Muscle of arm (tissue), 1 donor: ENCODE measurements at regions not wholly inside any gene's neighbourhood (a gene's known extent, or its start where the extent isn't known, plus 50 kb on each side); places are given as distances from the start of the nearest gene placed in this dataset.

Experiments used
- DNase-seq: peaks from one replicate; pipeline ENCODE4 v3.0.0-alpha.2; 2013

DNA sequence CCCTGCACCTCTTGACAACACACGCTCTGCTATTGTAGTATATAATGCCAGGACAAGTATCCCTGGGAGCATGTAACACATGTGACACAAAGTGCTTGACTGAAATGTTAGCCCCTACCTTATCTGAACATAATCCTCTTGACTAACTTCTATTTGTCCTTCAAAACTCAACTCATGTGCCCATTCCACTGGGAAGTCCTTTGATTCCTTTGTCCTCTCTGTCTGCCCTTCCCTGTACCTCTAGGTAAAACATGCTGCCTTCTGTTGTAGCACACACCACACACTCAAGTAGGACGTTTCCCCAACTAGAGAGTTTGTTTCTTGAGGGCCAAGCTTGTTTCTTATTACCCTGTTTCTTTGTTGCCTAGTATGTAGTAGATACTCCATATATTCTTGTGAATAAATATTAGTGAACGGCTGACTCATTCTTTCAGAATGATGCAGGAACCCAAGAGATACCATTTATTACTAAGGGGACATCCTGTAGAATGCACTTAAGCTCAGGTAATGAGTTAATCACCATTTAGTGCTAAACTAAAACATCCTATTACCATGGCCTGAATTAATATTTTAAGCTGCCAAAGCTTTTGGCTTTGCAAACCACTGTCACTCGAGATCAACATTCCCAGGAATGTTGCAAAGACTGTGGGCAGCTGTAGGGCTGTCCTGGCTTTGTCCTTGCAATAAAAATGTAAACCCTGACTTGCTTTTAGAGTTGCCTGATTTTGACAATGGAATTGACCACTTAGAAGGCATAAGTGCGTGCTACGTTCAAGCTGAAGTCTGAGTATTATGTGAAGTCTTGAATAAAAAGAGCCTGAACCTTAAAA is 313.4 kb downstream of the COG6 start:
- no peak for DNase-seq

DNA sequence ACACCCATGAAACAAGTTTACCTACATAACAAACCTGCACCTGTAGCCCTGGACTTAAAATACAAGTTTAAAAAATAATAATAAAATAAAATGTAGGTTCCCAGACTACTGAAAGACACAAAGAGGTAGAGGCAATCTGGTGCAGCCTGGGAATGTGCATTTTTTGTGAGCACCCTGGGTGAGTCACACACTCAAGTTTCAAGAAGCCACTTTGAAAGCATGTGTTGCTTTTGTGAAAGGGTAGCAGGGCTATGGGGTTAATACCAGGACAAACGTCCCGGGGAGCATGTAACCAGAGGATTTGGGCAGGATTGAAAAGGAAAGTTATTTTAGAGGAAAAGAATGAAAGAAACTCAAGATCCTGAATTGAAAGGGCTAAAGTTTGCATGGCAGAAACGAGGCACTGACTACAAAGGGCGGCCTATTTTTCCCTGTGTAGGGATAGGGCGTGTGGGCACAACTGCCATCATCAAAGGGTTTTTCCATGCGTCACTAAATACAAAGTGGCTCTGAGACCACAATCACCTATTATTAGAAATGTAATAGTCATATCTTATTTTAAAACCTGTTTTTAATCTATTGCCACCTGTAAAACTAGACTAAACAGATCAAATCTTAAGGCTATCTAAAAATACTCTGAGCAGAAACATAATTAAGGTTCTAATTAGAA is 314.9 kb downstream of the COG6 start:
- no peak for DNase-seq

DNA sequence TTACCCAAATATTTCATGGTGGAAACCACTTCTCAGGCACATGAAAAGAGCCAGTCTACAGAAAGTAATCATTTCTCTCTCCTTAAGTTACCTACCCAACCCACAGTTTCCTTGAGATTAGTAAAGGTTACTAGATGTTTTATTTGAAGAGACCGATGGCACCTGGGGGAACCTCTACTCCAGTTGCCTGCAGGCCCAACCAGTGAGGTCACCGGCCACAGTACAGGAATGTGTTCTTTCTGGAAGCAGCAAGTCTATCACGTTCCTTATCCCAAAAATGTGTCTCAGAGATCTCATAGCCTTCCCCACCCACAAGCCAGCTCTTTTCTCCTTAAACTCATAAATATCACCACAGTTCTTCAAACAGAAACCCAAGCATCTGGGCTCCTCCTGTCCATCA is 316.1 kb downstream of the COG6 start:
- DNase-seq = no peak

- DNase-seq = no peak
Observed at GRCh38 chr13:39976481-39976880, 321.0 kb downstream of the COG6 start.

DNA sequence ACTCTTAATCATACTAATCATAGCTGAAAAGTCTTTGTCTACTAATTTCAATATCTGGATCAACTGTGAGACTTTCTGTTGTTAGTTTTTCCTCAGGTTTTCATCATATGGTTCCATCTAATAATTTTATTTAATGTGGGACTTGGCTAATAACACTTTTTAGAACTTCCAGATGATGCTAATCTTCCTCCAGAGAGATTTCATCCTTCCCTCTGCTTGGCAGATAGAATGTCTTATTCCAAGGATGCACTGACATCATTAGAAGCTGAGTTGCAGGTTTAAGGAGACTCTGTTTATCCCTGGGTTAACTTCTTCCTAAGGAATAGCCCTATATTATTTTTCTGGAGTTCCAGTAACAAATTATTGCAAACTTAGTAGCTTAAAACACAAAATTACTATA is 325.6 kb downstream of the COG6 start:
- DNase-seq = peak; percentile 47

GRCh38 chr13:39982745-39983144 is 327.3 kb downstream of the COG6 start:
- DNase-seq = no peak

GRCh38 chr13:39985071-39985470 is 329.6 kb downstream of the COG6 start:
- no peak for DNase-seq

DNA sequence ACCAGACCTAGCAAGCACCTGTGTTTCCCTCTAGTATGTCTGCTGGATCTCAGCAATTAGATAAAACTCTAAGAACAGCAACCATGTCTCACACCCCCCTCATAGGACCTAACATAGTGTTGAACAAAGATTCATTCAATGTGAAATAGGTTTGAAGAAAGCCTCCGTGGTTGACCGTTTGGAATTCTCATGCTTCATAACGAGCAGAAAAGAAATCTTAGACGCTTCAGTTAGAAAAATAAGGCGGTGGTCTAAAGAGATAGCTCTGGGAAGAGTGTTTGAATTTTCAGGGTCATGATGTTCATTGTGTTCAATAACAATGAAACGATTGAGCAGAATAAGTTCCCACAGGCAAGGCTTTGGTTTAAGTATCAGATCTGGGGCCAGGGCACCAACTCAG is 332.9 kb downstream of the COG6 start:
- DNase-seq = no peak

DNA sequence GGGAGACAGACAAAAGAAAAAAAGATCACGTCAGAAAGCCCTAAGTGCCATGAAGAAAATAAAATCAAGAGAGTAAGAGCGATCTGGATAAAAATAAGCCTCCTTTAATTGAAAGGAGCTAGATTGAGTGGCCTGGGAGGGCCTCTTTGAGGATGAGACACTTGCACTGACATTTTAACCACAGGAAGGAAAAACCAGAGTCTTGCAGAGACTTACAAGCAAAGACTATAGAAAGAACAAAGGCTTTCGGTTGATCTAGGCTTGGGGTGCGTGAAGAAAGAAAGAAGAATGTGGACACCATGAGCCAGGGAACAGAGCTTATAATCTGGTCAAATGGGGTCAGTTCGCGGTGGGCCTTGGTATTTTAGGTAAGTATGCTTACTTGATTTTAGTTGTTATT is 342.7 kb downstream of the COG6 start:
- DNase-seq = no peak

DNA sequence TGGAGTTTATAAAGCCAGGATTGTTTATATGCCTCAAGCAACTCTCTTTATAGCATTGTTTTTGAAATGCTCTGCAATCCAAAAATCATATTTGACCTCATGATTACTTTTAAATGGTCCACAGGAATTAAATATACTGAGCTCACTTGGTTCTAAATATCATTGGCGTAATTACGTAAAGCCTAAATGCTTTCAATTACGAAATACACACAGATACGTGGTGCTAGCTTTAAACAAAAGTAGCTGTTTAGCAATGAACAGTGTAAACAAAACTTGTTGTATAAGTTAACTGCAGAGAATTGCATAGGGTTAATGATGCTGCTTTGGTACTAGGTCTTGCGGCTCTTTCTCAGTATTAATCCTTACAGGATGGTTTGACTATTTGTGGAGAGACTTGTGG is 346.6 kb downstream of the COG6 start:
- DNase-seq = no peak

DNA sequence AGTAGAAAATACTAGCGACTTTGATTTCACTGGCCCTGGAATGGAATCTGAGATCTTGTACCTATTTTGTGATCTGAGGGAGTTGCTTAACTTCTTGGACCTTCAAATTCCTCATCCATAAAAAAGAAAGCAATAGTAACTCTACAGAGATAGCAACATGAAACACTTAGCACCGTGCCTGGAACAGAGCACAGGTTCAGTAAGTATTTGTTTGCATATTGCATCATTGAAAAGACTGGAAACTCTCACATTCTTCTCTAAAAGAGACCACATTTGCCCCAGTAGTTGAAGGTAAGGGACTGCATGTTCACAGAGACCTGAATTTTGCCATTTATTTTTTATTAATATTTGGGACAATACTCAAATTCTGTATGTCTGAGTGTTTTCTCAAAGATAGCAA is 358.1 kb downstream of the COG6 start:
- no peak for DNase-seq

GRCh38 chr13:40016953-40017660 is 361.6 kb downstream of the COG6 start:
- DNase-seq = no peak

- no peak for DNase-seq
Observed at GRCh38 chr13:40017662-40018262, 362.3 kb downstream of the COG6 start.

DNA sequence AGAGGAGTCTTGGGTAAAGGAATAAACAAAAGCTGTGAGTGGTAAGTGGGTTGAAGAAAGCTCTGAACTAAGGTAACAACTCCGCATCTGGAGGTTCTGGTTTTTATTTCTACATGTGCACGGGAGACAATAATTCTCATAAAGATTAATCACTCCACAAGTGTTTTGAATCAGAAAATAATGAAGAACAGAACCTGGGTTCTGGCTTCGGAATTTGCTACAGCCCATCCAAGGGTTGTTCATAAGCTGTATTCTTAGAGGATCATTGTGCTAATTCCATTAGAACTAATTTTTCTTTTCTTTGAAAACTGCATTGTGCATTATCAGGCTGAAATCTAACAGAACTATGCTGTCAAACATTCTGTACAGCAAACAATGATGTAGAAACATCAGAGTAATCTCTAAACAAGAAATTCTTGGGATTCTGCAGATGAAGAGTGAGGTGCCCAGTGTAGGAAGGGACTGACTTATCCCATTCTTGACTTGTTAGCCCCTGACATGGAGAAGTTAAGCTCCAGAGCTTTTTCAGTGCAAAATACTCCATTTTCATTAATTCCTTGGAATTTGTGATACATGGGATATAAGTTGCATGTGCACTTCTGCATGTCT is 368.2 kb downstream of the COG6 start:
- DNase-seq = no peak

- DNase-seq = no peak
Observed at GRCh38 chr13:40024204-40024966, 368.9 kb downstream of the COG6 start.

DNA sequence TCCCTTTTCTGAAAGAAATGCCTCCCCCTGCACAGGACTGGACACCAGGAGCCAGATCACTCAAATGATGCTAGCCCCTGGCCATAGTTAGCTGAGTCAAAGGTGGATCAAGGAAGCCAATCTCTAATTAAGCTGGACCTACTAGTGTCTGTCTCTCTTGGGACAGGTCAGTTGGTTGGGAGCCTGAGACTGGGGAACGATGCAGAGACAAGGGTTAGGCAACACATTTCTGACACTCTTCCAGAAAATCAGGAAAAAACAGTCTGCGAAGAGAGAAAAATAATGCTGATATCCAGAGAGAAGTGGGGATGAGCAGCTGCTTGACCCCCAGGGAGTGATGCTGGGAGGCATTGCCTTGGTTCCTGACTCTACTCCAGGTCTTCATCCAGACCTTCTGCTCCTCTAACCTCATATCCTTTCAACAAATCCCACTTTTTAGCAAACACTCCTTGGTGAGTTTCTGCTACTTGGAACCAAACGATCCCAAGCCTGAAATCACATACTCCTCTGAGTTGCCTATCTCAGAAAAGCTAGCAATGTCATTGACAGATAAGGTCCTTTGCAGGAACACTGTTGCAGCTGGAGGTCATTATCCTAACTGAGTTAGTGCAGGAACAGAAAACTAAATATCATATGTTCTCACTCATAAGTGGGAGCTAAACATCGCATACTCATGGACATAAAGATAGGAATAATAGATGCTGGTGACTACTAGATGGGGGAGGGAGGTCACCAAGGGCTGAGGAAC is 369.7 kb downstream of the COG6 start:
- DNase-seq = peak; percentile 23

DNA sequence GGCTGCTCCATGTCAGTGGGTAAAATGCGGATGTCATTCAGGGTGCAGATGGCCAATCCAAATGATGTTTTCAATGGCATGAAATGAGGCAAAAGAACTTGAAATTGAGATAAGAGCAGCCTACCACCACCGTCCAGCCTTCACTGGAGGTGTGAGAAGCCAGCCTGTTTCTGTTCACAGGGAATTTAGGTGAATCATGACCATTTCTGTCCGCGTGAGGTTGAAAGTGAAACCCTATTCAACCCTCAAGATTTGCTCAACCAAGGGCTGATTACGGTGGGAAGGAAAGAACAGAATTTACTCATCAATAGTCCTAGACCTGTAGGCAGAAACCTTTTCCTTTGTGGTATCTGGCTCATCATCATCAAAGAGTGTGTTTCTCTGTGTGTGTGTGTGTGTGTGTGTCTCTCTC is 370.7 kb downstream of the COG6 start:
- DNase-seq = no peak

DNA sequence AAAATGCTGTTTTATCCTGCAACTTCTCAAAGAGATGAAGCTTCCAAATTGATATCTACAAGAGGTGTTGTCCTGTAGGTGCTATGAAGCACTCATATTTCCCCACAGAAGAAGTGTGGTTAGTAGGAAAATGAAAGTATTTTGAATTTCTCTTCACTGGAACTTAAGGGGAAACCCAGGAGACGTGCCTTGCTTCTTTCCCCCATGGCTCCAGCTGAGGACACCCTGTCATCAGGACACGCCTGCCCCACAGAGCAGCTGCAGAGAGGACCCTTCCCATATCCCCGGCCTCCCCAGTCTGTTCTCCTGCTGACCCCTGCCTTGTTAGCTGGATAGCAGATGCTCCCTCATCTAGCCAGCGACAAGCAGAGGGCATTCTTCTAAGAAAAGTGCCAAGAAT is 371.3 kb downstream of the COG6 start:
- no peak for DNase-seq

DNA sequence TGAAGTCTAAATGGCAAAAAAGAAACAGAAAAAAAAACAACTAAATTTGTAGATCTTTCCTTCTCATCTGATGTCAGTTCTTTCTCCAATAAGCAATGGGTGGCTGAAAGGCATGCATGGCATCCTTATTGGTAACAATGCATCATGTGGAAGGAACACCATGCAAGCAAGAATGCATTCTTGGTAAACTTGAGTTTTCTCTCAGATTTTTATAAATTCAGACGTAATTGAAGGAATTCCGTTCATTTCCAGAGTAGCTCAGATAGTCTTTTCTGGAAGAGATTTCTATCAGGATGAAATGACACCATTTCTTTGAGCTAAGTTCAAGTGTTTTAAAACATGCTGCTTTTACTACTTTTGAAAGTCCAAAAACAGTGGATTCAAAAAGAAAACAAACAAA is 373.0 kb downstream of the COG6 start:
- no peak for DNase-seq

- DNase-seq = no peak
Observed at GRCh38 chr13:40031031-40031430, 375.6 kb downstream of the COG6 start.

DNA sequence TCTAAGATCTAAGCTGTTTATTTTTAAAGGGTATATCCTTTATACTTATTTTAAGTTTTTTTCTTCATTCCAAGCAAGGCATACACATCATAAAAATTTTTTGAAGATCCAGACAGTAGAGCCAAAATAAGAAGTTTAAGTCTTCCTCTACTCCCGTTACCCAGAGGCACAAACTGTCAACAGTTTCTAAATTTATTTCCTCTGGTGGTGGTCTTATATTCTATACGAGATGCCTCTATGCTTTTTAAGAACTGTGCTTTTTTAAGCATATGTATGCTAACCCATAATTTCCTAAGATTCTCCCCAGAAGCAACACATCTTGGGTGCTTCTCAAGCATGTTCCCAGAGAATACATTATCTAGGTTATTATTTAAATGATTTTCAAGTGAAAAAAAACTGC is 383.6 kb downstream of the COG6 start:
- DNase-seq = no peak
